NCI-H2227 (cell line): ENCODE measurements at regions not wholly inside any gene's neighbourhood (a gene's known extent, or its start where the extent isn't known, plus 50 kb on each side); places are given as distances from the start of the nearest gene placed in this dataset.
A peak's percentile ranks its signal among the peaks of the same experiment; 100 is the strongest.

ENCODE experiments used
- DNase-seq: peaks from one replicate; lab custom pipeline; 2025; ENCODE audit not compliant: unreplicated experiment; lab: John Stamatoyannopoulos, UW

- DNase-seq, result no peak
Measured at GRCh38 chr16:51556694-51557340, 405.7 kb upstream of the SALL1 start.

GRCh38 chr16:51553910-51554309, 402.8 kb upstream of the SALL1 start:
- no peak for DNase-seq

GRCh38 chr16:51553314-51553713, 402.2 kb upstream of the SALL1 start:
- DNase-seq, result no peak

GRCh38 chr16:51550800-51551347, 399.8 kb upstream of the SALL1 start:
- no peak for DNase-seq

- DNase-seq, result no peak
Measured at GRCh38 chr16:51549836-51550235, 398.8 kb upstream of the SALL1 start.

GRCh38 chr16:51545951-51546350, 394.9 kb upstream of the SALL1 start:
- no peak for DNase-seq

GRCh38 chr16:51544851-51545467, 393.9 kb upstream of the SALL1 start:
- no peak for DNase-seq

- DNase-seq, result no peak
Measured at GRCh38 chr16:51543971-51544370, 392.9 kb upstream of the SALL1 start.

- peak; percentile 8 for DNase-seq
Measured at GRCh38 chr16:51542981-51543815, 392.1 kb upstream of the SALL1 start.

GRCh38 chr16:51540259-51540658, 389.2 kb upstream of the SALL1 start:
- no peak for DNase-seq

- peak; percentile 13 for DNase-seq
Measured at GRCh38 chr16:51538707-51539498, 387.8 kb upstream of the SALL1 start.

- DNase-seq, result peak; percentile 8
Measured at GRCh38 chr16:51535591-51535990, 384.5 kb upstream of the SALL1 start.

GRCh38 chr16:51532551-51532950, 381.5 kb upstream of the SALL1 start:
- DNase-seq, result no peak

- DNase-seq, result no peak
Measured at GRCh38 chr16:51531271-51531670, 380.2 kb upstream of the SALL1 start.

- no peak for DNase-seq
Measured at GRCh38 chr16:51527349-51527748, 376.3 kb upstream of the SALL1 start.

- DNase-seq, result no peak
Measured at GRCh38 chr16:51526621-51527020, 375.6 kb upstream of the SALL1 start.

GRCh38 chr16:51524555-51525373, 373.7 kb upstream of the SALL1 start:
- DNase-seq, result no peak

- no peak for DNase-seq
Measured at GRCh38 chr16:51524070-51524469, 373.0 kb upstream of the SALL1 start.

- DNase-seq, result no peak
Measured at GRCh38 chr16:51523400-51523799, 372.3 kb upstream of the SALL1 start.

- DNase-seq, result no peak
Measured at GRCh38 chr16:51522902-51523301, 371.8 kb upstream of the SALL1 start.
